Gastrocnemius medialis (tissue), 4 donors: ENCODE measurements at regions not wholly inside any gene's neighbourhood (a gene's known extent, or its start where the extent isn't known, plus 50 kb on each side); places are given as distances from the start of the nearest gene placed in this dataset.

ENCODE experiments used
- CTCF ChIP-seq, 5 experiments: fragments of 450-650 bp in 3 of 5; fragments of 200-600 bp in 2 of 5; sonication (generic) in 2 of 5; IDR thresholded peaks in 4 of 5; conservative IDR thresholded peaks in 1 of 5; 1 replicate in 4 of 5; 2 replicates in 1 of 5; pipeline ENCODE4 v1.5.1; 2016 to 2019; ENCODE audit warnings: antibody characterized with exemption in 5 of 5, mild to moderate bottlenecking in 3 of 5, moderate library complexity in 3 of 5
- POLR2A ChIP-seq, 2 donors: fragments of 450-650 bp; IDR thresholded peaks; one replicate each; pipeline ENCODE4 v1.6.1; 2017; ENCODE audit warnings: antibody characterized with exemption in 2 of 2, mild to moderate bottlenecking in 2 of 2, moderate library complexity in 2 of 2

GRCh38 chr12:19014240-19014639 is 115.3 kb upstream of the PLEKHA5 start:
- TF ChIP-seq CTCF (IDR thresholded peaks at IDR 0.05 in 4 of 5, conservative IDR thresholded peaks at IDR 0.05 in 1 of 5) = no peak
- no peak for TF ChIP-seq POLR2A (IDR thresholded peaks at IDR 0.05)
